Stimulated activated naive CD8-positive, alpha-beta T cell treated with anti-CD3 and anti-CD28 coated beads, Interleukin-15, Interleukin-2, amounts not matched to agents 100 U/mL and 50 U/mL, for 24 hours (primary cell): ENCODE measurements at regions not wholly inside any gene's neighbourhood (a gene's known extent, or its start where the extent isn't known, plus 50 kb on each side); places are given as distances from the start of the nearest gene placed in this dataset.

Experiments used
- ATAC-seq: fragments of 150-1000 bp; cut with Tn5 transposase; one replicate; pipeline ENCODE4 v1.10.0; 2021
- DNase-seq: peaks from one replicate; pipeline ENCODE4 v3.0.0; 2021

DNA sequence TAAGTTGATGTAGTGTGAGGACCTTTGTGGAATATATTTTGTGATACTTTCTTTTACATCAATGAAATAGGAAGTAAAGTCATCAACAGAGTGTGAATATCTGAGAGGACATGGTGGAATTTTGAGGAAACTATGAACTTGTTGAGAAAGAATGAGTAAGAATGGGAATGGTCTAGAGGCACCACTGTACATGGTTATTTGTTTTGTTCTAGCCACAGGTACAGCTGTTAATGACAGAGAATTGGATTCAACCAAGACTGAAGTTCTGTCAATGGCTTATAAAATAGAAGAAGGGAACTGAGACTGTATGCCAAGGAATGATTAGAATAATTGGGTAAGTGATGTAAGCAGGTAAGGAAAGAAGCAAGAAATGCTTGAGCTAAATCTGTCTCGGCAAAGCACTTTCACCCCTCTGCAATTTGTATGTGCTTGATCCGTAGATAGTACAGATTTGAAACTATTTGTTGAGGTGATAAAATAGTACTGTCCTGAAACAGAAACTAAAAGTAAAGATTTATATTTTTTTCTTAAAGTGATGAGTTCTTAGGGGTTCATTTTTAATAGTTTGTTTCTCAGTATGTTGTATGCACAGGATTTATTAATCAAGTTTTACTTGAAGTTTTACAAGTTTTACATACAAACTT, 468.8 kb upstream of the SMC2 start:
- ATAC-seq (no peak), DNase-seq (no peak)

DNA sequence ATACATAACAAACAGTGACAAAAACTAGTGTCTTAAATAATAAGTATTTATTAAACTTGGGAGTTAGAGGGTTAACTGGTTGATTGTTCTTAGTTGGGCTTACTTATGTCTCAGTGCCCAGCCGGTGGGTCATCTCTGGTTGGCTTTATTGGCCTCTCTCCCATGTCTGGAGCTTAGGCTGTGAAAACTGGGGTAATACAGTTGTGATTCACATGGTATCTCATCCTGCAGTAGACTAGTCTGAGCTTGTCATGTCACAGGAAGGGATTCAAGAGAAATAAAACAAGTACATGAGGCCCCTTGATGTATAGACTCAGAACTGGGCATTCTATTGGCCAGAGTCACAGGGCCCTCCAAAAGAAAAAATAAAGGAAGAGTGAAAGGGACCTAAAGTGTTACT, 466.4 kb upstream of the SMC2 start:
- ATAC-seq (no peak), DNase-seq (no peak)

DNA sequence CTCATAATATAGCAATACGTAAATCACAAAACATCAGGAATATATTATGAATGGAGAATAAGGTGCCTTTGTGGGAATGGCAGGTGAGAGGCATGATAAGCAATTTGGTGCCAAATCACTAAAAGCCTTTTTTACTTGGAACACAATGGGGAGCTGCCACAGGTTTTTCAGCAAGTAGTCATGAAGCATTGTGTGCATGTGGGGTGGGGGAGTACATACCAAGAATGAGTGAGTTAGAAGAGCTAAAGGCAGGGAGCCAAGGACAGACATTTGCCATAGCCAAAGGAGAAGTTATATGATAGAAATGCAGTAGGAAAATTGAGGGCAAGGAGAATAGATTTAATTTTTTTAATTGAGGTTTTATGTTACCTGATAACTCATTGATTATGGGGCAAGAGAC, 445.0 kb upstream of the SMC2 start:
- no peak for ATAC-seq

DNA sequence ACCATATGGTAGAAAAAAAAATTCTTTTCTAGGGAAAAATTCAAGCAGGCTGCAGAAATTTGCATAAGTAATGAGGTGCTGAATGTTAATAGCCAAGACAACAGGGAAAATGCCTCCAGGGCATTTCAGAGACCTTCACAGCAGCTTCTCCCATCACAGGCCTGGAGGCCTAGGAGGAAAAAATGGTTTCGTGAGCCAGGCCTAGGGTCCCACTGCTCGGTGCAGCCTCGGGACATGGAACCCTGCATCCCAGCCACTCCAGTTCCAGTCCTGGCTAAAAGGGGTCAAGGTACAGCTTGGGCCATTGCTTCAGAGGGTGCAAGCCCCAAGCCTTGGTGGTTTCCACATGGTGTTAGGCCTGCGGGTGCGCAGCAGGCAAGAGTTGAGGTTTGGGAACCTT, 436.0 kb upstream of the SMC2 start:
- no peak for ATAC-seq

More for the DNA sequence above, 445.0 kb upstream of the SMC2 start:
- no peak for DNase-seq

DNA sequence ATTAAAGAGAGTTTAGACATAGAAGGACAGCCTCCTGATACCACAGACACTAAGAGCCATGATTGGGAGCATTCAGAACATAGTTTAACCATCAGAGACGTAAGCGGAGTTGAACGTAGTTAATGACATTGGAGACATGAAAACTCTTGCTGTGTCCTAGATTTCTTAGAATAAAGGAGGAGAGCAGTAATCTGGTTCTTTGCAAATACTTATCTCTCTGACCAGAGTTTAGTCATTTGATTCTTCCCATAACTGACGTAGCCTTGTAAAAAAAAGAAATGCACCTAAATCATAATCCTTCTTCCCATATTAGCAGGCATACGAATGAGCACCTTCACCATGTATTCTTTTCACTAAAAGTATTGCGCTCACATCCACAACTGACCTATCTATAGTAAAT, 433.3 kb upstream of the SMC2 start:
- ATAC-seq = no peak
- DNase-seq = no peak

More for the DNA sequence above, 436.0 kb upstream of the SMC2 start:
- no peak for DNase-seq

DNA sequence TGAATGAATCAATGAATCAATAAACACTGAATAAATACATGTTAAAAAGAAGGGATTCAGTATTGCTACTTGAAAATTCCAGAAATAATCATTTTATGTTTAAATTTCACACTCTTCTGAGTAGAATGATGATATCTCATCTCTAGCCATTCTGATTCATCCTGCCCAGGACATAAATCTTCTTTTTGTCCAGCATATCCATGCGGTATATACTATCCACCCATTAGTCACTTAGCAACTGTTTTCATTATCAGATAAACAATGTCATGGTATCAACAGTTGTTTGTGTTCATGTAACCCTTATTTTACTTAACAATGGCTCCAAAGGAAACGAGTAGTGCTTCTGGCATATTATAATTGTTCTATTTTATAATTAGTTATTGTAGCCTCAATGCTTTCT, 432.4 kb upstream of the SMC2 start:
- ATAC-seq (no peak), DNase-seq (no peak)

DNA sequence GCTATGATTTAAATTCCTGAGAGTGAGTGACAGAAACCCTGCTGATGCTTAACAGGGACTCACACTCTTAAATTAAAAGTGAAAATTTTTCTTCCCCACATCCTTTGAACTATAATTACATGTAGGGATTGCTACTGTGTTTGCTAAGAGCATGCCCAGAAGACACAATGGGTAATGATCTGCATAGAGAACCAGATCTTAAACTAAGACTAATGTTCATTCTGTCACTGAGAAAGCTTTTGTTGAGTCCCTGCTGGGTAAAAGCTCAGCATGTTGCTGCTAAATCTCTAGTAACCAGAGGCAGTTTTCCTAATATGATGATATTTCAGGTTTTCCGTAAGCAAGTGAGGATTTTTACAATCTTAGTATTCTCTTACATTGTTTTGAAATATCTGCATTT, 424.8 kb upstream of the SMC2 start:
- no peak for DNase-seq

DNA sequence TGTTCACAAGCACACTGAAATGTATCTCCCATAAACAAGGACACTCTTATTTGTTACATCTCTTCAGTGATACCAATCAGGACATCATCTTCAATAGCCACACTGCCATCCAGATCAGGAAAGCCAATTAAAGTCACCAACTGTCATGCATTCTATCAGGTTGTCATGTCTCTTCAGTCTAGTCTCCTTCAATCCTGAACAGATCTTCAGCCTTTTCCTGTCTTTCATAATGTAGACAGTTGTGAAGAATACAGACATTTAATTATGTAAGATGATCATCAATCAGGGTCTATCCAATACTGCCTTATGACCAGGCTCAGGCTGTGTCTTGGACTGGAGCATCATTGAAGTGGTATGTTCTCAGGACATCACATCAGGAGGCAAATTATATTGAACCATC, 419.8 kb upstream of the SMC2 start:
- DNase-seq = no peak
- no peak for ATAC-seq

More for the DNA sequence above, 424.8 kb upstream of the SMC2 start:
- ATAC-seq = no peak

DNA sequence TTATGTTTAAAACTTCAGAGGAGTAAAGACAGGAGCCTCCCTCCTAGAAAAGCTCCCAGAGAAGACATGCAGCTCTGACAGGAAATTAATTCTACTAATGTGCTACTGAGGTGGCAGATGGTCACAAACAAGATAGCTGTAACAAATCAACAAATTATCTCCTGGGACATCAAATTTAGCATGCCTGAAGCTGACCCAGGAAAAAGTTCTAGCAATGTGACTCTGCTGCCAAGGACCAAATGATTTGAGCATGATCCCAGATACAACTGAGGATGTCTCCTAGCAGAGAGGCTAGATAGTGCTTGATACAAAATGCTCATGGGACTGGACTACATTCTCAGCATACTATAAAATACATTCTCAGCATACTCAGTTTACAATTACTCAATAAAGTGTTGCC, 413.5 kb upstream of the SMC2 start:
- ATAC-seq (no peak), DNase-seq (no peak)

DNA sequence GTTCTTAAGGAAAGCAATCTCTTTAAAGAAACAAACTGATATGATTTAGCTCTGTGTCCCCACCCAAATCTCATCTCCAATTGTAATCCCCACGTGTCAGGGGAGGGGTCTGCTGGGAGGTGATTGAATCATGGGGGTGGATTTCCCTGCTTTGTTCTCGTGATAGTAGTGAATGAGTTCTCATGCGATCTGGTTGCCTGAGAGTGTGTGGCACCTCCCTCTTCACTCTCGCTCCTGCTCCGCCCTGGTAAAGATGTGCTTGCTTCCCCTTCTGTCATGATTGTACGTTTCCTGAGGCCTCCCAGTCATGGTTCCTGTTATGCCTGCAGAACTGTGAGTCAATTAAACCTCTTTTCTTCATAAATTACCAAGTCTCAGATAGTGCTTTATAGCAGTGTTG, 412.7 kb upstream of the SMC2 start:
- no peak for DNase-seq
- ATAC-seq = no peak

DNA sequence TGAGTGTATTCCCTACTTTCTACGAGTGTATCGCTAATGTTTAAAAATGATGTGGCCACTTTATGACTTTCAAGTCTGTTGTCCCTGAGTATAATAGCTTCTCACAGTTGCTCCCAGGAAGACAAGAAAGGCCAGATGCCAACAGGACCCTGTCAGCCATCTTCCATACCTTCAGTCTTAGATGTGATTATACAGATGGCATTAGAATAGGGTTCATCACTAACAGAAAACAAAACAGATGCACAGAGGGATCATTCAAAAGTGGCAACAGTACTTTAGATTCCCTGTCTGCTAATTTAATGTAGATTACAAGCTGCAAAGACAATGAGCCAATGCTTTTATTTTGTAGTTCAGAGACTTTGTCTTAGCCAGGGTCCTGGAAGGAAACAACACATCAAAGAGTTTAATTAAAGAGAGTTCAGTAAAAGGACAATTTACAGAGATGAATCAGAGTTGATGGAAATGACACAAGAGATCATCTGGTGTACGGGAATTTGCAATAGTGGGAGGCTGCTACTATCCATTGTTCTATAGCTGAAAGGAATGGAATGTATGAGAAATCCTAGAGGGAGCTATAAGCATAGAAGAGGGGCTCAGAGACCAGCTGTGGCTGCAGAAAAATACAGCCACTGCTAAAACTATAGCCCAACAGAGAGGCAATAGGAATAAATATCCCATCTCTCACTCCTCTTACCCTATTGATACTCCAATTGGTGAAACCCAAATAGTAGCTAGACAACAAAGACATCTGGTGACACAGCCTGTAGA, 393.7 kb upstream of the SMC2 start:
- ATAC-seq = no peak

DNA sequence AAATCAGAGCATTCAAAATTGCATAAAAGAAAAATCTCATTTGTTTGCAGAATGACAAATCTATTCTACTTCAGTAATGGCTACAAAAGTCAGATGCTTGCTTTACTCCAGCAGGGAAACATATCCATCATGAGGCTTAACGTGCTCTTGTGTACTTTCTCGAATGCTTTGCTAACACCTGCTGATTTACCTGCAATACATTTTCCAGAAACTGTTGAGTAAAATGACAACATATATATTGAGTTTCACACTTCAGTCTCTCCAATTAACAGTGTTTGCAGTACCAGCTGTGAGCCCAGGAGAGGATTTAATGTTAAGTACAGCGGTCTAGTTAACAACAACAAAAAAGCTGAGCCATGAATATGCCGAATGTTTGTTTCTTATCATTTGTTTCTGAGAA, 391.5 kb upstream of the SMC2 start:
- ATAC-seq (no peak), DNase-seq (no peak)

More for the DNA sequence above, 393.7 kb upstream of the SMC2 start:
- no peak for DNase-seq

DNA sequence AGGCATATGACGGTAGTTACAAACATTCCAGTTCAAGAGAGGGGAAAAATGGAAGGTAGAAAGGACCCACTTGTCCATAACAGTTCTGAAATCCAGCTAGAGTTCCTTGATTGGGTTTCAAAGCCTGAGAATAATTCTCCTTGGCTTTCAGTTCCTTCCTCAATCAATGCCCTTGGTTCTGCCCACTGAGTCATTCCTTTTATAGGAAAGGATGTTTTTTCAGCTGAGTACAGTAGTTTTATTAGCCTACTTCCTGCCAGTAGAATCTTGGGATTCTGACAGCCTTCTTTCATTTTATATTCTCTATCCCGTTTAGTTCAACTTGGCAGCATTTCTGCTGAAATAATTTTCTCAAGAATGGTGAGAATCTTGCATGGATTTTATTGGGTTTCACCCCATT, 386.9 kb upstream of the SMC2 start:
- DNase-seq = no peak
- no peak for ATAC-seq

DNA sequence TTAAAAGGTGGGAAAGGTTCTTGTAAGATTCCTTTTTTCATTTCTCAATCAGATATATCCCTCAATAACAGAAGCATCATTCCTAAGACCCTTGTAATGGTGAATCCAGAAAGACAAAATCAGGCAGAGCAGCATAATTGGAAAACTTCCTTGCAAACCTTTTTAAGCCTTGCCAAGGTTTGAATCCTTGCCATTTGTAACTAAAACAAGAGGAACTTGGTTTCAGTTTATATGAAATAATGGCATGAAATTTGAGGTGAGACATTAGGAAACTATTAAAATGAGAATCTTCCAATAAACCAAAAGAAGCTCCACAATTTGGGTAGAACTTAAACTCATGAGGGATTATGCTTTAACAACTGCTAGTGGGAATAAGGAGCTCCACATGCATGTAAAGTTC, 384.7 kb upstream of the SMC2 start:
- ATAC-seq = no peak
- no peak for DNase-seq

DNA sequence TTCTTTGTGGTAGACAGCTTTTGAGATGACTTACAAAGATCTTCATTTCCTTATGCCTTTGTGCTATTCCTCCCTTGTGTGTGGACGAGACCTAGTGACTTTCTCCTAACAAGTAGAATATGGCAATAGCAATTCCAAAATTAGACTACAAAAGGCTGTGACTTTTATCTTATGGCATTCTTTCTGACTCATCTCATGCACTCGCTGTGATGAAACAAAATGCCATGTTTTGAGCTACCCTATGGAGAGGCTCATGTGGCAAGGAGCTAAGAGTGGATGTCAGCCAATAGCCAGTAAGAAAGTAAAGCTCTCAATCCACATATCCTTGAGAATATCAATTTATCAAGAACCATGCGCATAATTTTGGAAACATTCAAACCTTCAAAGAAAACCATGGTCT, 380.5 kb upstream of the SMC2 start:
- no peak for DNase-seq
- no peak for ATAC-seq

DNA sequence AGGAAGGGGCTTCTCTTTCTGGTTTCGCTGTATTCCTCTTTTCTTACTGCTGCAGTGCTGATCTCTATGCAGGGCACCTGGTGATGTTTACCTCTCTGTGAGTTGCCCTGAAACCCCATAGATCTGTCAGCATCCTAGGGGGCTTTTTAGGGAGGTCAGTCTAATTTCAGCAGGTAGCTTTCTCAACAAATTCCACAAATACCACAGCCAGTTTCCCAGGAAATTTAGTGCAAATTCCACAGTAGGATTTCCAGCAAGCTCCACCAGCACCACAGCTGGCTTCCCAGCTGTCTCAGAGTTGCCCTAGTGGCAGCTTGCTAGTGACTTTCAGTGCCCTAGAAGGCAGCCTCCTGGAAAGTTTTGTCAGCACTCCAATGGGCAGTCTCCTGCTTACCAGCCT, 379.1 kb upstream of the SMC2 start:
- ATAC-seq = no peak
- DNase-seq = no peak

DNA sequence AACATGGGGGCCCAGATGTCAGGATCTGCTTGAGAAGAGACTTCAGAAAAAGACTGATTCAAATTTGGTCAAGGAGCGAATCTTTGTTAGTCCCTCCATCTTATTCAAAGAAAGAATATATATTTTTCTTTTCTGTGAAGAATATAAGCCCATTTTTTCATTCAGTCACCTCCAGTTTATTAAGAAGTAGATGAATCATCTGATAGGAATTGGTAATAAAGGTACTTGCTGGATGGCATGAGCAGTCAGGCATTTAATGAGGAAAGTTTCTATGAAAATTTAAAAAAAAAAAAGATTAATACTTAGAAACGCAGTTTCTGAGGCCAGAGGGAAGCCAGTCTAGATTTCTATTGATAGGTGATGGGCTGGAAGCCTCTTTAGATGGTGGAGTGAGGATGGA, 373.1 kb upstream of the SMC2 start:
- no peak for ATAC-seq
- no peak for DNase-seq

DNA sequence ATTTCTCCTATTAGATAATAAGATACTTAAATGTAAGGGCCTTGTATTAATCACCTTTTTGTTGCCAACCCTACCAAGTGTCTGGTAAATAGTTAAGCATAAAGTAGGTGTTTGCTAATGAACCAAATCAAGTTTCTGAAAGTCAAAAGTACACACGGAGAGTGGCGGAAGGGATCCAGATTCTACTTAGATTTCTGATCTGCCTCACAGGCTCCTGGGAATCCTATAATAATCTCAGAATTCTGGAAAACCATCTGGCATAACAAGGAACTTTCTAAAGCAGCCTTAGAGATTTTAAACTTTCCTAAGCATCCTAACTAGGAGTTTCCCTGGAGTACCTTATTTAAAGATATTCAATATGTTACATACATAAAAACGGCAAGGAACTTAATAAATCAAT, 363.2 kb upstream of the SMC2 start:
- DNase-seq (no peak), ATAC-seq (no peak)

DNA sequence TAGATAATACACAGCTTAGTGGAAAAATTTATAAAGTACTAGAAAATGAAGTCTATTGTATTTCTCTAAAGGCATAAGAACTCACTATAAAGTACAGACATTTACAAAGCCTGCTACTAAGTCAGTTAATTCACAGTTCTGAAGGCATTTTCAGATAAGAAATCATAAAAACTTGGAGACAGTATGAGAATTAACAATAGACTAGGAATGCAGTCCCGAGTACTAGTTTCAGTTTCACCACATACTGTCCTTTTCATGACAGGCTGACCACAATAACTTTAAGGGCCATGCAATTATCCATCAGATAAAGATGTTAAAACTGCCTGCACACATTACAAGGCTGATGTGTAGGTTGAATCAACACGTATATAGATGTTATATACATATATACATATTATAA, 362.6 kb upstream of the SMC2 start:
- no peak for DNase-seq
- ATAC-seq = no peak

DNA sequence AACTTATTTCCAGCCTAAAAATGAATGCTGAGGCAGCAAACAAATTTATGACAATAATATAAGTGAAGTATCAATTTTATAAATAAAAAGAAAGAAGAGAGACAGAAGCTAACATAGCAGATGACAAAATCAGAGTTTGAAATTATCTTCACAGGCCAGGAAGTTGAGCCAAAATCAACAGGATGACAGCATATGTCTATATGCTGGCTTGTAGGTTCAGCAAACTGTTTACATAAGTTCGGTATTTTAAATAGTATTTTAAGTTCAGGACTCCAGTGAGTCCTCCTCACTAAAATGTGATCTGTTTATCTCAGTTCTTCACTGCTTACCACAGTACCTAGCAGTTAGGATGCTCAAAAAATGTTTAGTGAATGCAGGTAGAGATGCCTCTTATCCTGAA, 359.6 kb upstream of the SMC2 start:
- no peak for DNase-seq
- no peak for ATAC-seq

DNA sequence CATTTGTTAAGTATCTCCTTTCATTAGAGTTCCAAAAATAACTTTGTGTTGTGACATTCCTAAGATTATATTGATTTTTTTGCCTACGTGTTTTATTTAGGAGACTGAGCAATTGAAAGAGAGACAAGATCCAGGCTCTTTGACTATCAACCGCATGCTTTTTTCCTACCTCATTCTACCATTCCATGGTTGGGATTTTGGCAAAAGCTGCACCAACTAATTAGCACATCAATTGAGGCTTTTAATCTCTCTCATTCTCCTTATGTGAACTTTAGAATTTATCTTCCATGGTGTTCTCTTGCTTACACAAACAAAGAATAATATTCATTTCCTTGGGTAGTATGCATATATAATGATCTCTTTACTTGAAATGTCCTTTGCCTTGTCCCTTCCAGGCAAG, 338.7 kb upstream of the SMC2 start:
- DNase-seq (no peak), ATAC-seq (no peak)

DNA sequence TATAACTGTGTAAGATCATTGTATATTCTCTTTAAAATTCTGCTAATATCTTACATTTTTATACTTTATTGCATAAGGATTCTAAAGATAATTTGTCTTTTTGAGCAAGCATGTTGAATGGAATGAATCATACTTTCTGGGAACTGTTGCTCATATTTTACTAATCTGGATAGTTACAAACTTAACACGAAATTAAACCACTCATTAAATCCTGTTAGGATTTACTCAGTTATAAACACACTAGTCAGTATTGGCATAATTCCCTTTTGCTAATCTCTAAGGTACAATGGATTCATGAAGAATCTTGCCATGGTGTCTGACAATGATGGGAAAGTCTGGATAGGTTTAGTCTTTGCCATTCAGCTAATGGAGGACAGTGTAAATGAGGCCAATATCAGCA, 338.1 kb upstream of the SMC2 start:
- no peak for ATAC-seq
- DNase-seq = no peak

DNA sequence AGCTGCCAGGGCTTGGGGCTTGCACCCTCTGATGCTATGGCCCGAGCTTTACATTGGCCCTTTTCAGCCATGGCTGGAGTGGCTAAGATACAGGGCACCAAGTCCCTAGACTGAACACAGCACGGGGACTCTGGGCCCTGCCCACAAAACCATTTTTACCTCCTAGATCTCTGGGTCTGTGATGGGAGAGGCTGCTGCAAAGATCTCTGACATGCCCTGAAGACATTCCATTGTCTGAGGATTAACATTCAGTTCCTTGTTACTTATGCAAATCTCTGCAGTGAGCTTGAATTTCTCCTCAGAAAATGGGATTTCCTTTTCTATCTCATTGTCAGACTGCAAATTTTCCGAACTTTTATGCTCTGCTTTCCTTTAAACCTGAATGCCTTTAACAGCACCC, 337.0 kb upstream of the SMC2 start:
- no peak for DNase-seq
- no peak for ATAC-seq

DNA sequence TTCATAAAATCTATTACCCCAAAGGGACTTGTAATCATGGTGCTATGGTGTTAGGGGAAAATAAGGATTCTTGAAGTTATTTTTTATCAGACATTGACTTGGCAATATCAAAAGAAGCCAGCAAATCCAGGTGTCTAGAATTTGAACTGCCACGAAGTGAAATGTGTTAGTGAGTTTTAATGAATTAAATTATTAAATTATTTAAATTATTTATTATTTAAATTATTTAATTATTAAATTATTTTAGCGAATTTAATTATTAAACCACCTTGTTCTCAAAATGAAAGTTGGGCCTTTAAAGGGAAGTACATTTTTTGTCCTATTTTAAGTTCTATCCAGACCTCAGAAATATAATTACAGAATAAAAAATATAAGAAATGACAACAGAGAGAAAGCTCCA, 332.6 kb upstream of the SMC2 start:
- DNase-seq (no peak), ATAC-seq (no peak)
